ENCODE measurements at regions not wholly inside any gene's neighbourhood (a gene's known extent, or its start where the extent isn't known, plus 50 kb on each side); places are given as distances from the start of the nearest gene placed in this dataset.

GRCh38 chr12:58532855-58533608, 387.3 kb downstream of the LRIG3 start:
- TF ChIP-seq CTCF (IDR thresholded peaks at IDR 0.05; ENCODE audit: unreplicated experiment): no peak
- no peak for DNase-seq (ENCODE audit: low spot score in 2 of 2, unreplicated experiment in 2 of 2)
- Mint-ChIP-seq H3K36me3 (no peaks in the 10 kb centered on the region), H3K4me3 (no peak overlapping the region), H3K9me3 (peaks cover 11% of the 10 kb centered on the region), H3K27me3 (ENCODE audit: low read depth) (no peaks in the 10 kb centered on the region), H3K27ac (no peak overlapping the region), H3K4me1 (peaks cover 22% of the 10 kb centered on the region)

- Mint-ChIP-seq H3K4me3 (no peak overlapping the region), H3K9me3 (peaks cover 7% of the 10 kb centered on the region), H3K27ac (no peak overlapping the region), H3K4me1 (peaks cover 22% of the 10 kb centered on the region), H3K27me3 (ENCODE audit: low read depth) (no peaks in the 10 kb centered on the region), H3K36me3 (no peaks in the 10 kb centered on the region)
- DNase-seq (ENCODE audit: low spot score in 2 of 2, unreplicated experiment in 2 of 2): no peak
- TF ChIP-seq CTCF (IDR thresholded peaks at IDR 0.05; ENCODE audit: unreplicated experiment): no peak
These were observed 386.7 kb downstream of the LRIG3 start for GRCh38 chr12:58533652-58534051.

GRCh38 chr12:58537278-58537677, 383.0 kb downstream of the LRIG3 start:
- Mint-ChIP-seq H3K9me3 (peaks cover 7% of the 10 kb centered on the region), H3K27ac (no peak overlapping the region), H3K4me1 (peaks cover 20% of the 10 kb centered on the region), H3K36me3 (no peaks in the 10 kb centered on the region), H3K4me3 (no peak overlapping the region), H3K27me3 (ENCODE audit: low read depth) (no peaks in the 10 kb centered on the region)
- no peak for TF ChIP-seq CTCF (IDR thresholded peaks at IDR 0.05; ENCODE audit: unreplicated experiment)
- no peak for DNase-seq (ENCODE audit: low spot score in 2 of 2, unreplicated experiment in 2 of 2)

GRCh38 chr12:58539295-58539694, 381.0 kb downstream of the LRIG3 start:
- H3K36me3 Mint-ChIP-seq: no peaks in the 10 kb centered on the region
- DNase-seq (ENCODE audit: low spot score in 2 of 2, unreplicated experiment in 2 of 2): no peak
- peaks cover 7% of the 10 kb centered on the region for H3K9me3 Mint-ChIP-seq
- H3K27me3 Mint-ChIP-seq (ENCODE audit: low read depth): no peaks in the 10 kb centered on the region
- no peak overlapping the region for H3K27ac Mint-ChIP-seq
- H3K4me1 Mint-ChIP-seq: peaks cover 33% of the 10 kb centered on the region
- no peak for TF ChIP-seq CTCF (IDR thresholded peaks at IDR 0.05; ENCODE audit: unreplicated experiment)
- no peak overlapping the region for H3K4me3 Mint-ChIP-seq

- DNase-seq (ENCODE audit: low spot score in 2 of 2, unreplicated experiment in 2 of 2): peak; percentile 30 to 73
- Mint-ChIP-seq H3K4me1 (peaks cover 33% of the 10 kb centered on the region), H3K4me3 (no peak overlapping the region), H3K36me3 (no peaks in the 10 kb centered on the region), H3K9me3 (peaks cover 7% of the 10 kb centered on the region), H3K27ac (peak overlapping the region; percentile 56), H3K27me3 (ENCODE audit: low read depth) (no peaks in the 10 kb centered on the region)
- TF ChIP-seq CTCF (IDR thresholded peaks at IDR 0.05; ENCODE audit: unreplicated experiment): peak; percentile 29
These were observed 379.6 kb downstream of the LRIG3 start for GRCh38 chr12:58540480-58541299.
